GM18909 (cell line): ENCODE measurements at regions not wholly inside any gene's neighbourhood (a gene's known extent, or its start where the extent isn't known, plus 50 kb on each side); places are given as distances from the start of the nearest gene placed in this dataset.

Experiments
- ATAC-seq: cut with Tn5 transposase; IDR thresholded peaks from one replicate; pipeline ENCODE4 v1.9.1; 2021; ENCODE audit warnings: mild to moderate bottlenecking; ENCODE audit not compliant: unreplicated experiment, poor library complexity

DNA sequence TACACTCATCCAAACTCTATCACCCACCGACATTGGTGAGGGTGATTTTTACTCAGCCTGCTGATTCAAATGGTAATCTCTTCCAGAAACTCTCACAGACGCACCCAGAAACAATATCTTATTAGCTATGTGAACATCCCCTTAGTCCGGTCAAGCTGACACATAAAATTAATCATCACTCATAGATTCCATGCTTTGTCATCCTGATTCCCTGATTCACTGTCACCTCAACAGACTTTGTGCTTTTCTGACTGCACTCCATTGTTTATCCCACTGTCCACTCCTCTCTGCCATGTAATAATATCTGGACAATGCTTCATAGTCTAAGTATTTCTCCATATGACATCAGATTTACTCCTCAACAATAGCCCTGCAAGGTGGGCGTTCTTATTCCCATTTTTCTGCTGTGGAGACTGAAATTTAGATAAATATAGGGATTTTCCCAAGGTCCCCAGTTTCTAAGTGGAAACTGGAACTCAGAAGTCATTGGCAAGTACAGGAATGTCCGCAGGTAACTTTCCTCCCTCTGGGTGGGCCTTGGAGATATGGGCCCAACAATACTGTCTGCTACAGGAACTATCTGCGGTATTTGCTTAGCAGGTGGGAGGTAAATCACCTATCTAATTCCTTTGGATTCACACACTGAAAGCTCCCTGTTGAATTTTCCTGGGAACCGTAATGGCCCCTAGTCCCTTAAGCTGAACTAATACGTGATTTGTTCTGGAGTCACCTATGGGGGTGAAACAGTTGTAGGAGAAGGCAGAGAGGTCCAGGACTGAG, 228.6 kb upstream of the BCOR start:
- ATAC-seq = no peak

DNA sequence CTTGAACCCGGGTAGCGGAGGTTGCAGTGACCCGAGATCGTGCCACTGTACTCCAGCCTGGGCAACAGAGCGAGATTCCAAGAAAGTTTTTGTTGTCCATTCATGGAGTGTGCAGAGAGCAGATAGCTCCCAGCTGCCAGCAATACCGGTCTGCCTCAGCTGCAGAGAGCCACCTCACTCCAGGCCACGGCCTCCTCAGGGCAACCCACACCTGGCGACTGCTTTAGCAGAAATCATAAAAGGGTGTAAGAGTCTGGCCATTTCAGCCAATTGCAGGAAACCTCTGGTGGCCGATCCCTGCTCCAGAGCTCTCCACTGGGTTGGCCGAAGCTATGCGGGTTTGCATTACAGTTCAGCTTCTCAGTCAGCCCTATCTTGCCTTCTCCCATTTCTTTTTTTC, 227.4 kb upstream of the BCOR start:
- no peak for ATAC-seq

DNA sequence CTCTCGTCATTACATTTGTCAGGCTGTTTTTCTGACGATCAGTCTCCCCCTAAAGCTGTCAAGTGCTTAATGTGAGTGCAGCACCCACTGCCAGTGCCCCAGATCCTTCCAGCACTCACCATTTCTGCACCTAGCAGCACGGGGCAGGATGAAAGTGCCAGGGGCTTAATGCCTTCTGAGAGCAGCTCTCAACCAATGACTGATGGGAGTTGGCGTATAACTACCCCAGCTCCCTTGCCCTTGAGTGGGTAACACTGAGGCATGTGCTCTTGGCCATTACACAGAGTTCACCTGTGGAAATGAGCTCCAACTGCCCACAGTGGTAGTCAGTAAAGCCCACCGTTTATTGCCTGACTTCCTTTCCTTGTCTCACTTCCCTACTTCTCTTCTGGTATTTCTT, 226.2 kb upstream of the BCOR start:
- no peak for ATAC-seq

DNA sequence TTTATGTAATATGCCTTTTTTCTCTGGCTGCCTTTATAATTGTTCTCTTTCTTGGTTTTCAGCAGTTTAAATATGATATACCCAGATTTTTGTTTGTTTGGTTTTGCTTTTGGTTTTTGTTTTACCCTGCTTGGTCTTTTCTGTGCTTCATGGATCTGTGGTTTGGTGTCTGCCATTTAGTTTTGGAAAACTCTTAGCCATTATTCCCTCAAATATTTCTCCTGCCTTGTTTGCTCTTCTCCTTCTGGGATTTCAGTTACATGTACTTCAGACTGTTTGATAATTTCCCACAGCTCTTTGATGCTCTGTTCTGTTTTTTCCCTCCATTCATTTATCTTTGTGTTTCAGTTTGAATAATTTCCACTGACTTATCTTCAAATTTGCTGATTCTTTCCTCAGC, 223.1 kb upstream of the BCOR start:
- no peak for ATAC-seq

DNA sequence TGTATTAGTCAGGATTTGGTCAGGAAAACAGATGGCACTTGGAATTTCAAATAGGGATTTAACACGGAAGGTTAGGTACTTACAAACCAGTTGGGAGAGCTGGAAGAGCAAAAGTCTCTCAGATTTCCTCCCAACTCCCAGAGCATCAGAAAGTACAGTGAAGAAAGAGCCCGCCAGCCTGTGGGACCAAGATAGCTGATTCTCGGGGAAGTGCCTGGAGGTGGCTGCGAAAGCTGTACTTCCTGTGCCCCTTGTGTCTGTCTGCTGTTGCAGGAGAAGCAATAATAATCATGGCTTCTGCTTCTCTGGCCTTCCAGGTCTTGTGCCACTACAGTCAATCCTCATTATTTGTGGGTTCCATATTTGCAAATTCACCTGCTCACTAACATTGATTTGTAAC, 221.0 kb upstream of the BCOR start:
- no peak for ATAC-seq

DNA sequence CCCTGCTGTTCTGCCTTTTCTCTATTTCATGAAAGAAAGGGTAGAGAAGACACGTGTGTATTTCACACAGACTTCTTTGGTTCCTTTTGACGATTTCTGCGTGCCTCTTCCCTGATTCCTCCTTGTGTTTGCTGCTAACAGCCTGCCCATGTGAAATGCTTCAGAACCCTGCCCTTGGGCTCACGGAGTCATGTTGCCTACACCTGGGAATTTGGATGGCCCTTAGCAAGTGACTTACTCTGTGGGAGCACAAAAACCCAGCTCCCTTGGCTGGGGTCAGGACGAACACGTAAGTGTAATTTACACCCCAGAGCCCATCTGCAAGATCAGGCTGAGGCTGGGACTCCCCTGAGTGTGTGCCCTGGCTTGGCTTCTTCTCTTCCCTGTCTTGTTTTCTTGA, 220.3 kb upstream of the BCOR start:
- ATAC-seq = no peak

DNA sequence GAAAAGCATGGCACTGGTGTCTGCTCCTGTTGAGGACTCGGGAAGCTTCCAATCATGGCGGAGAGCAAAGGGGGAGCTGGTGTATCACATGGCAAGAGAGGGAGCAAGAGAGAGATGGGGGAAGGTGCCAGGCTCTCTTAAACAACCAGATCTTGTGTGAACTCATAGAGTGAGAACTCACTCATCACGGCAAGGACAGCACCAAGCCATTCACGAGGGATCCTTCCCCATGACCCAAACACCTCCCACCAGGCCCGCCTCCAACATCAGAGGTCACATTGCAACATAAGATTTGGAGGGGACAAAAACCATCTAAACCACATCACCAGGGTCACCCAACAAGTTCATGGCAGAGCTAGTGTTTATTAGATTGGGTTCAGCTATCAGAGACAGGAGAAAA, 218.7 kb upstream of the BCOR start:
- ATAC-seq = no peak

DNA sequence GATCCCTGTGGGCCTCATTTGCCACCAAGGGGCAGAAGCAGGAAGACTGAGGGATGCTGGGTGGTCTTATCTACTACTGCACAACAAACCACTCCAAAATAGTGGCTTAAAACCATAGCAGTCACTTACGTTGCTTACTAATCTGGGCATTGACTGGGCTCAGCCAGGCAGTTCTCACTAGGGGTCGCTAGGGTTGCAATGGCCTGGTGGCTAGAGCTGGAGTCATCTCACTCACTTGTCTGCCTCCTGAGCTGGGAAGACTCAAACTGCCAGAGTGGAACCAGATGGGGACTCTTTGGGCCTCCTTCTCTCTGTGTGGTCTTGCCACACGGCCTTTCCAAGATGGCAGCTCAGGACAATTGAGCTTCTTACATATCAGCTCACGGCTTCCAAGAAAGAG, 216.3 kb upstream of the BCOR start:
- no peak for ATAC-seq

DNA sequence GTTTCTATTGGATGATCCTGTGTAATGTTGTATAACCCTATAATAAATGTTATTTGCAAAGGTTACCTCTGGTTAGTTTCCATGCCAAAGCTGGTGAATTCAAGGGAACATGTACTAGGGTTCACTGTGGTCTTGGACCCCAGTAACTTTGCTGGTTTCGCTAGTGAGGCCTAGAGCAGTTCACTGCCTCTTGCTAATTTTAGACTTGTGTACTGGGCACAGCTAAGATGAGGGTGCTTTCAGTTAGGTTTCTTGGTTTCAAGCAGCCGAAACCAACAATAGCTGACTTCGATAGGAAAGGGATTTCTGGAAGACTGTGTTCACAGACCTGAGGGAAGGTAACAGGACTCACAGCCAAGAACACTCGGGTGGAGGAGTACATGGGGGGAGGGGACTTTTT, 215.5 kb upstream of the BCOR start:
- no peak for ATAC-seq

DNA sequence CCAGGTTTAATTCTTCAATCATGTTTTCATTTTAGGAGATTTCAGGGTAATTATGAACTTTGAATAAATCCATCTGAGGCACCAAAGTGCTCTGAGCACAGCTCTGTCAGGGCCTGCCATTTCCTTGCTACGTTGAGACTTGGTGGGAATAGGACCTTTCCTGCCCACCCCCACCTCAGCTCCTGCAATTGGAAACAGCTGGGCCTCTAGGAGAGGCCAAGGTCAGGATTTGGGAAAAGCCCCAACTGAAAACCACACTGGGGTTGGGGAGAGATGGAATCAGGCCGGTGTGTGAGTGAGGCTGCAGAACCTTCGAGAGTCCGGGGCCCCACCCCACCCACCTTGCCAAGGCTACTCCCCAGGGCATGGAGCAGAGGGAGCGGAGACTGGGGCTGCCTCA, 212.7 kb upstream of the BCOR start:
- no peak for ATAC-seq

DNA sequence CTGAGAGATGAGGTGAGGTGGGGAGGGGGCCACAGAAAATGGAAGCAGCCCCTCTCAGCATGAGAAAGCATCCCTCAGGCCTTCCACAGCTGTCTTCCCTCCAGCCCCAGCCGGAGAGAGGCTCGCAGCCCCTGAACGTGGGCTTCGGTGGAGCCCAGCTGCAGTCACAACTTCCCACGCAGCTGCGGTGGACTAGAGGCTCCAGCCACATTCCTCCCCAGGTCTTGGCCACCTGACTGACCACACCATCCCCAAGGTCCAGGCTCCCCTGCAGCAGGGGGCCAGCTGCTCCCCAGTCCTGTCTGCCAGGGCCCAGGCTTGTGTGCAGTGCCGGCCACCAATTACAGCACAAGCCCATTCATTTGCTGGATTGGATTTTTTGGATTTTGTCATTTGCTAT, 212.3 kb upstream of the BCOR start:
- ATAC-seq = no peak

DNA sequence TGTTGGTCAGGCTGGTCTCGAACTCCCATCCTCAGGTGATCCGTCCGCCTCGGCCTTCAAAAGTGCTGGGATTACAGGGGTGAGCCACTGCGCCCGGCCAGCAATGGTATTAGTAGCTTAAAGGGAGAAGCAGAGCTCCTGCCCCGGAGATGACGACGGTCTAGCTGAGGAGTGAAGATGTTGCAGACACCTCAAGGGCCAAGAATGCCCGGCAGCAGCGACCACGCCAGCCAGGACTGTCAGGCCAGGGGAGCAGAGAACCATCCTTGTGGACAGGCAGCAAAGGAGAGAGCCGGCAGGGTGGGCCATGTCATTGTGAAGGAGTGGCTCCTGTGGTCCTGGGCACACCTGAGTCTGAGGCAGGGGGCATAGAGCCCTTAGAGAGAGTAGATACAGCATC, 210.1 kb upstream of the BCOR start:
- ATAC-seq = no peak

DNA sequence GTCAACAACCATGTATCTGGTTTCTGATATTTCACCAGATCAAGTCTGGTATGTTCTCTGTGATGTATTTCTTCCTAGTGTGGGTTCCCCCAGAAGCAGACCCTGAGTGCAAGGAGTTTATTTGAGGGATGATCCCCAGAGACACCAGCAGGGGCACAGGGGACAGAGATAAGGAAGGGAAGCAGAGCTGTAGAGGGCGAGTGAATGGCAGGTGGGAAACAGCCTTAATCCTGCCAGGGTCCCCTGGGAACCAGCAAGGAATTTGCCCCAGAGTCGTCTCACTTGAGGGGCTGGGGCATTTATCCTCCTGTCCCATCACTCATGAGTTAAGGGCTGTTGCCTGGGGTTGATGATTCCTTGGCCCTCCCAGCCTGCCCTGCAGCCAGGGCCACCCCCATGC, 206.4 kb upstream of the BCOR start:
- no peak for ATAC-seq

DNA sequence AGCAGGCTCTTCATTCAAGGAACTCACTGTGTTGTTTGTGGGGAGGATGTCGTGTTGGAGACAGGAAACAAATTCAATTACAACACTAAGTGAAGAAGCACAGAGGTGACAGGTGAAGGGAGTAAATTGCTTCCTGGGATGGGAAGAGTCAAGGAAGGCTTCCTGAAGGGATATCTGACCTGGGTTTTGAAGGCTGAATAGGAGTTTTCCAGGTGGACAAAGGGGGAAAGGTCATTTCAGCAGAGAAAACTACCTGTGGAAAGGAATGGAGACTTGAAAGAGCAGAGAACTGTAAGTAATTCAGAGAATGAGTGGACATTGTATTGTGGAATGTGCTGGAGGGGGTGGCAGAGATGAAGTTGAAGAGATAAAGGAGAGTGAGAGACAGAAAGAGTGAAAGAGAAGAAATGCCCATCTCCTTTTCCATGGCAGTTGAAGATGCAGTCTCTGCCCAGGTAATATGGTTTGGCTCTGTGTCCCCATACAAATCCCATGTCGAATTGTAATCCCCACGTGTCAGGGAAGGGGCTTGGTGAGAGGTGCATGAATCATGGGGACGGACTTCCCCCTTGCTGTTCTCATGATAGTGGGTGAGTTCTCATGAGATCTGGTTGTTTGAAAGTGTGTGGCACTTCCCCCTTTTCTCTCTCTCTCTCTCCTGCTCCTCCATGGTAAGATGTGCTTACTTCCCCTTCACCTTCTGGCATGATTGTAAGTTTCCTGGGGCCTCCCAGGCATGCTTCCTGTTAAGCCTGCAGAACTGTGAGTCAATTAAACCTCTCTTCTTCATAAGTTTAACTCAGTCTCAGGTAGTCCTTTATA, 205.7 kb upstream of the BCOR start:
- no peak for ATAC-seq

DNA sequence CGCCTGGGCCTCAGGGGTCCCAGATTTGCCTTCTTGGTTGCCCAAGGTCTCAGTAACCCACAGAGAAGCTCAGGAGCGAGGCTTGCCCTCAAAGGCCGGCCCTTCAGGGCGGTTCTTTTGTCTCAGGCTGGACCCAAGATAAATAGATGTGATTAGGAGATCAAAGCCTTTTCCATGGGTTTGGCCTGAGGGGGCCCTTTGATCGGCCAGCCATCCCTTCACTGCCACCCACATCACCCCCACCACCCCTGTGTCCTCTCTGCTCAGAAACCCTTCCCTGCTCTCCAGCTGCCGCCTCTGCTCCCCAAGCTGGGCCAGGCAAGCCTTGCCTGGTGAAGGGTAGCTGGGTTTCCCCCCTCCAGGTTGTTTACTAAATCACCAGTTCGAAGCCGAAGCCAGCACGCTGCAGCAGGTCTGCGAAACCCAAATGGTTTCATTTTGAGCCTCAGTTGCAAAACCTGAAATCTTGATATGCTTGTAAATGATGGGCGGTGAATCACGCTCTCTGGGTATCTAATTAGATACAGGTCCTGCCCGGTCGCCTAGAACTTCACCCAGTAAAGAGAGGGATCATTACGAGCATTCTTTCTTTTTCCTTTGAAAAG, 202.6 kb upstream of the BCOR start:
- no peak for ATAC-seq

DNA sequence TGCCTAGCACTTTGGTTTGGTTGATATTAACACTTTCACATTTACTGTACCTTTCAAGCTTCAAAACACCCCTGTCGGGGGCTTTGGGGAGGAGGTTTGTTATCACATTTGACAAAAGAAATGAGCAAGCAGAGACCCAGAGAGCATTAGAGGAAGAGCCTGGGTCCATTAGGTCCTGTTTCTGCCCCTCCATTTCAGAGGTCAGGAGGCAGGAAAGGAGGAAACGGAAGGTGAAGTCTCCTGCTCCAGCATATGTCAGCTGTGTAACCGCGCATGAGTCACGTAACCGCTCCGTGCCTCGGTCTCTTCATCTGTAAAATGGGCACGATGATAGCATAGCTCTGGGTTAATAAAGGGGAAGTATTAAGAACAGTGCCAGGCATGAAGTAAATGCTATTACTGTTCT, 201.9 kb upstream of the BCOR start:
- no peak for ATAC-seq

DNA sequence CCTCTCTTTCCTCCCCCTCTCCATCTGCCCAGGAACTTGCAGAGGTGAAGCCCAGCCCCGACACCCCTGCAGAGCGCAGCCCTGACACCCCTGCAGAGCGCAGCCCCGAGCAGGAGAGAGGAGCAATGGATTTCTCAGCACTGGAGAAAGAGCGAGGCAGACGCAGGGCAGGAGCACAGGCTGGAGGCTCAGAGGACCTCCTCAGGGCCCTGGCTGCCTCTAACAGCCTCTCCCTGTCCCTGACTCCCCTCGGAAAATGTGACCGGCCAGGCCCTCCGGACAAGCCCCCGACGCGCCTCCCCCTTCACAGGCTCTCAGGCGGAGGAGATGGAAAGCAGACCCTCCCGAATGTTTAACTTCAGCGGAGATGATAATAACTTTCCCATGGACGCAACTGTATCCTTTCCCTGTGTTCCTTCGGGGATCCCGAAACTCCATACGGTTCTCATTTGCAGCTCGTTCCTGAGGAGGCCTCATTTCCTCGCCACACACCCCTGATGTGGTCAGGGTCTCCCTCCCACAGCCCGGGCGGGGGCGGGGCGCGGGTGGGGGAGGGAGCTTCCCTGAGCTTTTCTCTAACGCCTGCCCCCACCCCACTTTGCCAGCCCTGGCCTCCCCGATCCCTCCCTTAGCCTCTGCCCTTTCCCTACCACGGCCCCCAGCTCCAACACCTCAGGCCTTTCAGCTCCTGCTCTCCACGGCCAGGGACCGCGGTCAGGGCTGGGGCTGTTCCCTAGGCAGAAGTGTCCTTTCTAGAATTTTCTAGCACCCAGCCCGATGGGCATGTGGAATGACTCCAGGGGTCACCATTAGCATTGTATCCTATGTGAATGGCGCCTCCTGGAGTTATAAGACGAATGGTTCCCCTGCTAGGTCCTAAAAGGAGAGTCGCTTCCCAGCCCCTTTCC, 201.1 kb upstream of the BCOR start:
- ATAC-seq = no peak

DNA sequence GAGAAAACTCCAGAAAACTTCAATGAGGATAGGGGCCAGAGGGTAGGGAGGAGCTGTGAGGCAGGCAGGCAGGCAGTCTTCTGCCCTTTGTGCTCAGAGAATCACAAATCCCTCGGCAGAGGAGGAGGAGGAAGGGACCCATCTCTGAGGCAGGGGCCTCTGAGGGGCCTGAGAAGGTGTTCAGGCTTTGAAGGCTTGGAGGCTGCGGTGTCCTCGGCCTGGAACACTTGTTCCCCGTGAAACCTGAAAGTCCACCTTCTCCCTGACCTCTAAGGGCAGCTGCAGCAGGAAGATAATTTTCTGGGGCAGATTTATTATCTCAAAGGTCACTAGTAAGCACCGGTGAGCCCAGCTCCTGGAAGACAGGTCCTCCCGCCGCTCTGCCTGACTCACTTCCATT, 200.3 kb upstream of the BCOR start:
- no peak for ATAC-seq

DNA sequence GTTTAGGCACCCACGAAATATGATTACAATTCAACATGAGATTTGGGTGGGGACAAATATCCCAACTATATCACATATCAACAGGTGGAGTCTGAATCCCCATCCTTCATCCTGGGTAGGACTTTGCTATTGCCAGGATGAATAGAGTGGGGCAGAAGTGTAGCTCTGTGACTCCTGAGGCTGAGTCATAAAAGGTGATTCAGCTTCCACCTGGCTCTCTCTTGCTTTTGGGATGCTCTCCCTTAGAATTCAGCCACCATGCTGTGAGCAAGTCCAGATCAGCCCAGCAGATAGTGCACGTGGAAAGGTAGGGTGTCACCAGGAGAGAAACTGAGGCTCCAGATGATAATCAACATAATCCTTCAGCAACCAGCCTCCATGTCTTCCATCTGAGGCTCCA, 193.8 kb upstream of the BCOR start:
- ATAC-seq = no peak

DNA sequence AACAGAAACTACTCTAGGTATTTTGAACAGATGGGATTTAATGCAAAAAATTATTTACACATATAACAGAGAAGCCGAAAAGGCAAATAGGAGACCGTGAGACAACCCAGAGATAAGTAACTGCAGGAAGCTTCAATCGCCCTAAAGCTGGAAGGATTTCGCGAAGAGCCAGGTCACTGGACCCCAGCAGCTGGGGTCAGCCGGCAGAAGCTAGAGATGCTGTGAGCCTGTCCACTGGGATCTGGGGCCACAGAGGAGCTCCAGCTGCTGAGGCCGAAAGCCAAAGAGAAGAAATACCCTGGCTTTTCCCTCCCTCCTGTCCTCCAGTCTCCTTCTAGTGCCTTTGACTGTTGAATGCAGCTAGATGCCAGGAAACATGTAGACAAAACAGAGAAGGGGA, 192.8 kb upstream of the BCOR start:
- no peak for ATAC-seq

DNA sequence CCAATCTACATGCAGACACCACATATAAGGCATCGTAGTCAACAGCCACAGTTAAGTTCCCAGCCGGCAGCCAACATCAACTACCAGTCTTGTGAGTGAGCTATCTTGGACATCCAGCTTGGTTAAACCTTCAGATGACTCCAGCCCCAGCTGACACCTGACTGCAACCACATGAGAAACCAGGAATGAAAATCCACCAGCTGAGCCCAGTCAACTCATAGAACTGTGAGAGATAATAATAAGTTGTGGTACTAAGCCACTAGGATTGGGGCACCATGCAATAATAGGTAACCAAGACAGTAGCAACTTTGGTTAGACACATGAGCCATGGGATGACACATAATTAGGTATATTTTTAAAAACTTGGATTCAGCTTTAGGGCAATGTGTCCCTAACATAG, 188.1 kb upstream of the BCOR start:
- no peak for ATAC-seq
